ENCODE measurements at regions not wholly inside any gene's neighbourhood (a gene's known extent, or its start where the extent isn't known, plus 50 kb on each side); places are given as distances from the start of the nearest gene placed in this dataset.
"Not testable (repeated sequence)": the region's sequence is repeated elsewhere in the genome, so short reads cannot be mapped to it uniquely, and the experiment has no call there.

GRCh38 chr18:60007661-60008060, 107.9 kb downstream of the PMAIP1 start:
- no peak for DNase-seq

GRCh38 chr18:60003610-60004185, 103.9 kb downstream of the PMAIP1 start:
- DNase-seq: no peak

GRCh38 chr18:59996370-59996966, 96.7 kb downstream of the PMAIP1 start:
- no peak for DNase-seq

GRCh38 chr18:59994357-59994756, 94.6 kb downstream of the PMAIP1 start:
- no peak for DNase-seq

GRCh38 chr18:59993560-59993959, 93.8 kb downstream of the PMAIP1 start:
- DNase-seq: no peak

- DNase-seq: no peak
Measured at GRCh38 chr18:59990121-59990823, 90.5 kb downstream of the PMAIP1 start.

- peak; percentile 40 for DNase-seq
Measured at GRCh38 chr18:59988098-59988706, 88.4 kb downstream of the PMAIP1 start.

GRCh38 chr18:59987102-59987501, 87.3 kb downstream of the PMAIP1 start:
- DNase-seq: no peak

GRCh38 chr18:59986139-59986538, 86.3 kb downstream of the PMAIP1 start:
- no peak for DNase-seq

- DNase-seq: no peak
Measured at GRCh38 chr18:59985289-59985688, 85.5 kb downstream of the PMAIP1 start.

GRCh38 chr18:59983506-59983905, 83.7 kb downstream of the PMAIP1 start:
- DNase-seq: no peak

- DNase-seq: no peak
Measured at GRCh38 chr18:59980188-59980637, 80.4 kb downstream of the PMAIP1 start.

- no peak for DNase-seq
Measured at GRCh38 chr18:59971871-59972428, 72.2 kb downstream of the PMAIP1 start.

GRCh38 chr18:59971144-59971543, 71.3 kb downstream of the PMAIP1 start:
- DNase-seq: not testable (repeated sequence)

- not testable (repeated sequence) for DNase-seq
Measured at GRCh38 chr18:59969477-59970028, 69.8 kb downstream of the PMAIP1 start.

- DNase-seq: no peak
Measured at GRCh38 chr18:59968583-59968982, 68.8 kb downstream of the PMAIP1 start.

GRCh38 chr18:59967878-59968277, 68.1 kb downstream of the PMAIP1 start:
- no peak for DNase-seq

- no peak for DNase-seq
Measured at GRCh38 chr18:59966913-59967312, 67.1 kb downstream of the PMAIP1 start.

GRCh38 chr18:59963229-59963628, 63.4 kb downstream of the PMAIP1 start:
- DNase-seq: no peak

GRCh38 chr18:59961070-59961469, 61.3 kb downstream of the PMAIP1 start:
- DNase-seq: no peak

GRCh38 chr18:59960272-59960671, 60.5 kb downstream of the PMAIP1 start:
- no peak for DNase-seq

- DNase-seq: no peak
Measured at GRCh38 chr18:59959606-59960005, 59.8 kb downstream of the PMAIP1 start.

- DNase-seq: no peak
Measured at GRCh38 chr18:59959073-59959472, 59.3 kb downstream of the PMAIP1 start.

All from activated gamma-delta T cell treated with Interleukin-2 at 50 U/mL for 16 hours (primary cell).